SK-N-SH (cell line): ENCODE measurements at regions not wholly inside any gene's neighbourhood (a gene's known extent, or its start where the extent isn't known, plus 50 kb on each side); places are given as distances from the start of the nearest gene placed in this dataset.

Experiments
- CTCF ChIP-seq: fragments of 200-600 bp; sonication (generic); IDR thresholded peaks from 2 replicates; pipeline ENCODE4 v1.6.1; 2017; ENCODE audit warnings: antibody characterized with exemption, mild to moderate bottlenecking, moderate library complexity
- RFX5 ChIP-seq: IDR thresholded peaks from 2 replicates; pipeline ENCODE4 v1.6.1; 2012; ENCODE audit warnings: mild to moderate bottlenecking, improper control_type of control experiment, low read length
- RXRA ChIP-seq: IDR thresholded peaks from 2 replicates; pipeline ENCODE4 v1.4.0; 2012; ENCODE audit warnings: low read depth, mild to moderate bottlenecking, borderline replicate concordance
- USF1 ChIP-seq: IDR thresholded peaks from 2 replicates; pipeline ENCODE4 v1.4.0; 2012; ENCODE audit warnings: low read depth, borderline replicate concordance

DNA sequence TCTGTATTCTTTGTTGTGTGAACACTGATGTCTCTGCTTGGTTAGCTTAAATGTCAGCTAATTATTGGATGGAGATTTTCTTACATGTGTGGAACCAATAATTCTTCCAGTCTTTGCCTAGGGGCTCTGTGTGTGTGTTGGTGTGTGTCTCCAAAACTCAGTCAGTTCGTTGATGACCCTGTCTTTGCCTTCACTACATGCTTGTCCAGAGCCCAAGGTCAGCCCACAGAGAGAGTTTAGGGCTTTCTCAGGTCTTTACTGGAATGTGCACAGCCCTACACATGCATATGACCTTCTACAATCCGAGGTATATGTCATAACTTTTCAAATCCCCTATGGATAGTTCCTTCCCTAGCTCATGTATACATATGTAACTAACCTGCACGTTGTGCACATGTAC is 74.1 kb upstream of the LDAH start:
- TF ChIP-seq CTCF (no peak), RFX5 (no peak), RXRA (no peak), USF1 (no peak)
